ENCODE measurements at regions not wholly inside any gene's neighbourhood (a gene's known extent, or its start where the extent isn't known, plus 50 kb on each side); places are given as distances from the start of the nearest gene placed in this dataset.

- TF ChIP-seq POLR2AphosphoS5 (IDR thresholded peaks at IDR 0.05), result no peak
- TF ChIP-seq CTCF (IDR thresholded peaks at IDR 0.05; ENCODE audit: poor library complexity, severe bottlenecking), result no peak
- no peak for TF ChIP-seq EZH2 (IDR thresholded peaks at IDR 0.05; ENCODE audit: borderline replicate concordance, insufficient read depth, low read length, poor library complexity, severe bottlenecking)
- TF ChIP-seq REST (IDR thresholded peaks at IDR 0.05; ENCODE audit: borderline replicate concordance), result no peak
- TF ChIP-seq EP300 (conservative IDR thresholded peaks at IDR 0.05; ENCODE audit: poor library complexity, severe bottlenecking), result no peak
- no peak for TF ChIP-seq SMC3 (conservative IDR thresholded peaks at IDR 0.05; ENCODE audit: poor library complexity)
- no peak for TF ChIP-seq RAD21 (conservative IDR thresholded peaks at IDR 0.05)
These were observed 212.0 kb upstream of the TBX20 start for GRCh38 chr7:35465791-35466336.
